Fibroblast of peridontal ligament (primary cell): ENCODE measurements at regions not wholly inside any gene's neighbourhood (a gene's known extent, or its start where the extent isn't known, plus 50 kb on each side); places are given as distances from the start of the nearest gene placed in this dataset.

ENCODE experiments used
- DNase-seq: peaks from one replicate; pipeline ENCODE4 v3.0.0-alpha.2; 2010; ENCODE audit errors: extremely low read depth

- no peak for DNase-seq
These were observed 139.6 kb upstream of the FAM20A start for GRCh38 chr17:68740555-68741447.

GRCh38 chr17:68737761-68738443 is 136.7 kb upstream of the FAM20A start:
- DNase-seq = peak; percentile 55

GRCh38 chr17:68734931-68735330 is 133.8 kb upstream of the FAM20A start:
- peak; percentile 38 for DNase-seq

GRCh38 chr17:68734187-68734900 is 133.2 kb upstream of the FAM20A start:
- no peak for DNase-seq

- peak; percentile 53 for DNase-seq
These were observed 132.3 kb upstream of the FAM20A start for GRCh38 chr17:68733241-68734176.

- no peak for DNase-seq
These were observed 131.2 kb upstream of the FAM20A start for GRCh38 chr17:68732301-68732749.

- DNase-seq = no peak
These were observed 130.3 kb upstream of the FAM20A start for GRCh38 chr17:68731465-68731864.

- DNase-seq = peak; percentile 88
These were observed 118.3 kb upstream of the FAM20A start for GRCh38 chr17:68719431-68719830.

- DNase-seq = no peak
These were observed 117.8 kb upstream of the FAM20A start for GRCh38 chr17:68718926-68719325.

GRCh38 chr17:68718465-68718864 is 117.3 kb upstream of the FAM20A start:
- DNase-seq = peak; percentile 50

GRCh38 chr17:68714676-68715075 is 113.5 kb upstream of the FAM20A start:
- DNase-seq = no peak

- peak; percentile 94 for DNase-seq
These were observed 110.7 kb upstream of the FAM20A start for GRCh38 chr17:68711858-68712257.

GRCh38 chr17:68710976-68711375 is 109.8 kb upstream of the FAM20A start:
- peak; percentile 57 for DNase-seq

- DNase-seq = peak; percentile 97
These were observed 109.0 kb upstream of the FAM20A start for GRCh38 chr17:68710035-68710780.

- no peak for DNase-seq
These were observed 108.3 kb upstream of the FAM20A start for GRCh38 chr17:68709461-68709860.

- DNase-seq = peak; percentile 92
These were observed 105.9 kb upstream of the FAM20A start for GRCh38 chr17:68707031-68707430.

- peak; percentile 69 for DNase-seq
These were observed 105.3 kb upstream of the FAM20A start for GRCh38 chr17:68706356-68706920.

GRCh38 chr17:68705714-68706076 is 104.5 kb upstream of the FAM20A start:
- DNase-seq = peak; percentile 96

GRCh38 chr17:68704871-68705713 is 103.9 kb upstream of the FAM20A start:
- peak; percentile 98 for DNase-seq
